CD14-positive monocyte (primary cell): ENCODE measurements at regions not wholly inside any gene's neighbourhood (a gene's known extent, or its start where the extent isn't known, plus 50 kb on each side); places are given as distances from the start of the nearest gene placed in this dataset.

Source experiments
- DNase-seq, 3 donors: peaks; one replicate each; pipeline ENCODE4 v3.0.0-alpha.2; 2011 to 2022
- H2AFZ ChIP-seq: 2 replicates; pipeline ENCODE4 v1.6.0; 2012; ENCODE audit warnings: mild to moderate bottlenecking, low read depth, low read length, inconsistent platforms; ENCODE audit not compliant: insufficient read depth, poor library complexity, severe bottlenecking
- H3K27ac ChIP-seq, 2 donors: 1 replicate in 1 of 2; 2 replicates in 1 of 2; pipeline ENCODE4 v1.5.1; 2012 to 2013; ENCODE audit warnings: low read length in 2 of 2, control low read depth in 1 of 2, inconsistent platforms in 1 of 2, low read depth in 1 of 2, mild to moderate bottlenecking in 1 of 2
- H3K27me3 ChIP-seq, 2 donors: one replicate each; pipeline versions ENCODE4 v1.6.0 to v1.6.1; 2011 to 2013; ENCODE audit warnings: low read length in 2 of 2; ENCODE audit not compliant: control insufficient read depth in 2 of 2, insufficient read depth in 2 of 2
- H3K36me3 ChIP-seq, 2 donors: replicated peaks in 1 of 2; 1 replicate in 1 of 2; 2 replicates in 1 of 2; pipeline versions ENCODE4 v1.5.1 to v1.6.1; 2012 to 2013; ENCODE audit warnings: low read length in 2 of 2, control low read depth in 1 of 2, inconsistent platforms in 1 of 2, mild to moderate bottlenecking in 1 of 2; ENCODE audit not compliant: insufficient read depth in 2 of 2, control insufficient read depth in 1 of 2
- H3K4me1 ChIP-seq, 2 donors: 1 replicate in 1 of 2; 2 replicates in 1 of 2; pipeline versions ENCODE4 v1.5.1 to v1.6.1; 2012 to 2013; ENCODE audit warnings: low read length in 2 of 2, control low read depth in 1 of 2, inconsistent platforms in 1 of 2, mild to moderate bottlenecking in 1 of 2, moderate library complexity in 1 of 2; ENCODE audit not compliant: insufficient read depth in 2 of 2, control insufficient read depth in 1 of 2
- H3K4me2 ChIP-seq: replicated peaks from 2 replicates; pipeline ENCODE3; 2012; ENCODE audit warnings: low read length, moderate library complexity, mild to moderate bottlenecking; ENCODE audit not compliant: poor library complexity, severe bottlenecking; ENCODE audit errors: extremely low read depth
- H3K4me3 ChIP-seq, 3 experiments: fragments of 200-600 bp in 1 of 3; sonication (generic) in 1 of 3; replicated peaks in 1 of 3; 1 replicate in 2 of 3; 2 replicates in 1 of 3; pipeline ENCODE4 v1.5.1; 2011 to 2013; ENCODE audit warnings: low read length in 3 of 3, mild to moderate bottlenecking in 3 of 3, control low read depth in 2 of 3, low read depth in 2 of 3, inconsistent platforms in 1 of 3, moderate library complexity in 1 of 3
- H3K79me2 ChIP-seq: 2 replicates; pipeline ENCODE4 v1.6.0; 2012; ENCODE audit warnings: mild to moderate bottlenecking, control low read depth, inconsistent platforms, low read length, moderate library complexity; ENCODE audit not compliant: insufficient read depth
- H3K9ac ChIP-seq: 2 replicates; pipeline ENCODE4 v1.6.0; 2017; ENCODE audit warnings: low read length, mild to moderate bottlenecking; ENCODE audit not compliant: insufficient read depth, poor library complexity, severe bottlenecking
- H3K9me3 ChIP-seq, 2 donors: replicated peaks in 1 of 2; 1 replicate in 1 of 2; 2 replicates in 1 of 2; pipeline versions ENCODE4 v1.5.1 to v1.6.1; 2012 to 2013; ENCODE audit warnings: low read length in 2 of 2, control low read depth in 1 of 2; ENCODE audit not compliant: control insufficient read depth in 1 of 2, insufficient read depth in 1 of 2
- H4K20me1 ChIP-seq: 2 replicates; pipeline ENCODE4 v1.6.0; 2012; ENCODE audit warnings: mild to moderate bottlenecking, low read length, control low read depth, moderate library complexity; ENCODE audit not compliant: insufficient read depth
- H3K27ac Mint-ChIP-seq, 7 donors: one replicate each; pipeline ENCODE4 v1.8.0; 2020; ENCODE audit warnings: mild to moderate bottlenecking in 7 of 7, mixed read lengths in 7 of 7, moderate library complexity in 6 of 7, inconsistent platforms in 2 of 7
- H3K27me3 Mint-ChIP-seq, 3 donors: one replicate each; pipeline ENCODE4 v1.8.0; 2021 to 2022; ENCODE audit warnings: low read depth in 3 of 3, mild to moderate bottlenecking in 3 of 3, mixed read lengths in 3 of 3, moderate library complexity in 3 of 3, inconsistent platforms in 1 of 3
- H3K36me3 Mint-ChIP-seq, 2 donors: one replicate each; pipeline ENCODE4 v1.8.0; 2020; ENCODE audit warnings: mixed read lengths in 2 of 2, inconsistent platforms in 1 of 2, mild to moderate bottlenecking in 1 of 2
- H3K4me1 Mint-ChIP-seq: one replicate; pipeline ENCODE4 v1.8.0; 2020; ENCODE audit warnings: mild to moderate bottlenecking, mixed read lengths
- H3K4me3 Mint-ChIP-seq, 2 donors: one replicate each; pipeline ENCODE4 v1.8.0; 2020; ENCODE audit warnings: mild to moderate bottlenecking in 2 of 2, mixed read lengths in 2 of 2, moderate library complexity in 1 of 2
- H3K9me3 Mint-ChIP-seq, 7 donors: one replicate each; pipeline ENCODE4 v1.8.0; 2020 to 2022; ENCODE audit warnings: mixed read lengths in 7 of 7, mild to moderate bottlenecking in 6 of 7, moderate library complexity in 6 of 7, inconsistent platforms in 2 of 7
- CTCF ChIP-seq: fragments of 200-600 bp; IDR thresholded peaks from one replicate; pipeline ENCODE4 v1.8.0; 2022; ENCODE audit warnings: antibody characterized with exemption, mild to moderate bottlenecking
- WGBS: methylation state at CpG from one replicate; pipeline ENCODE4 v1.1.5; 2013; ENCODE audit warnings: missing lambda C conversion rate; ENCODE audit not compliant: insufficient coverage; 5-methylcytosine and 5-hydroxymethylcytosine counted together
- intact Hi-C, 2 donors: fragments of 100-400 bp; cut with micrococcal nuclease; formaldehyde crosslinking; loops; one replicate each; pipeline versions ENCODE4 v1.15.0 to v1.15.1; 2023

- Histone ChIP-seq H3K4me2 (no peak overlapping the region), H3K27me3 (no peaks in the 10 kb centered on the region), H3K9me3 (no peaks in the 10 kb centered on the region), H3K4me3 (no peak overlapping the region), H4K20me1 (no peaks in the 10 kb centered on the region), H3K9ac (no peak overlapping the region), H3K4me1 (no peaks in the 10 kb centered on the region), H3K36me3 (no peaks in the 10 kb centered on the region), H2AFZ (no peak overlapping the region), H3K27ac (no peak overlapping the region), H3K79me2 (no peaks in the 10 kb centered on the region)
- H3K27ac Mint-ChIP-seq = no peak overlapping the region
- no peak for TF ChIP-seq CTCF
- no peak for DNase-seq
- no peak overlapping the region for H3K4me3 Mint-ChIP-seq
- intact Hi-C loops = no loop called here
- peaks cover 0 to 8% (median 0%) of the 10 kb centered on the region in 7 donors for H3K9me3 Mint-ChIP-seq
- whole genome bisulfite sequencing = 65% methylated on average over 2 of the region's 3 CpGs
- H3K36me3 Mint-ChIP-seq = no peaks in the 10 kb centered on the region
- H3K27me3 Mint-ChIP-seq = peaks cover 2 to 6% (median 3%) of the 10 kb centered on the region in 3 donors
- H3K4me1 Mint-ChIP-seq = no peaks in the 10 kb centered on the region
These were observed 295.6 kb downstream of the PCNX1 start for GRCh38 chr14:71202881-71203280.

- no peak overlapping the region for H3K27ac Mint-ChIP-seq
These were observed 296.0 kb downstream of the PCNX1 start for GRCh38 chr14:71203306-71203705.

More at GRCh38 chr14:71203306-71203705, 296.0 kb downstream of the PCNX1 start:
- no peaks in the 10 kb centered on the region for H3K4me1 ChIP-seq
- H3K4me3 ChIP-seq = no peak overlapping the region
- Mint-ChIP-seq H3K36me3 (no peaks in the 10 kb centered on the region), H3K27me3 (peaks cover 2 to 6% (median 3%) of the 10 kb centered on the region in 3 donors), H3K4me3 (no peak overlapping the region), H3K4me1 (no peaks in the 10 kb centered on the region), H3K9me3 (peaks cover 0 to 8% (median 0%) of the 10 kb centered on the region in 7 donors)
- H3K27ac ChIP-seq = no peak overlapping the region
- no peak overlapping the region for H2AFZ ChIP-seq
- no peak overlapping the region for H3K4me2 ChIP-seq
- H4K20me1 ChIP-seq = no peaks in the 10 kb centered on the region
- 100% methylated on average over 5 of the region's 6 CpGs for WGBS
- H3K79me2 ChIP-seq = no peaks in the 10 kb centered on the region
- DNase-seq = no peak
- no peaks in the 10 kb centered on the region for H3K9me3 ChIP-seq
- TF ChIP-seq CTCF = no peak
- no peaks in the 10 kb centered on the region for H3K36me3 ChIP-seq
- no peaks in the 10 kb centered on the region for H3K27me3 ChIP-seq
- intact Hi-C loops = no loop called here
- no peak overlapping the region for H3K9ac ChIP-seq
